Loucy (cell line): ENCODE measurements at regions not wholly inside any gene's neighbourhood (a gene's known extent, or its start where the extent isn't known, plus 50 kb on each side); places are given as distances from the start of the nearest gene placed in this dataset.

Experiments
- EZH2phosphoT487 ChIP-seq: fragments of 200-600 bp; IDR thresholded peaks from 2 replicates; pipeline ENCODE4 v1.6.1; 2018; ENCODE audit warnings: antibody characterized with exemption, mild to moderate bottlenecking, moderate library complexity, borderline replicate concordance
- TF ChIP-seq, protein P1 (sequence below): fragments of 200-600 bp; sonication (generic); conservative IDR thresholded peaks from 2 replicates; pipeline ENCODE4 v1.5.1; 2014; ENCODE audit warnings: mild to moderate bottlenecking, antibody characterized with exemption, low read length

GRCh38 chr10:120735773-120736371 lies 115.3 kb upstream of the WDR11 start:
- TF ChIP-seq, protein P1, sequence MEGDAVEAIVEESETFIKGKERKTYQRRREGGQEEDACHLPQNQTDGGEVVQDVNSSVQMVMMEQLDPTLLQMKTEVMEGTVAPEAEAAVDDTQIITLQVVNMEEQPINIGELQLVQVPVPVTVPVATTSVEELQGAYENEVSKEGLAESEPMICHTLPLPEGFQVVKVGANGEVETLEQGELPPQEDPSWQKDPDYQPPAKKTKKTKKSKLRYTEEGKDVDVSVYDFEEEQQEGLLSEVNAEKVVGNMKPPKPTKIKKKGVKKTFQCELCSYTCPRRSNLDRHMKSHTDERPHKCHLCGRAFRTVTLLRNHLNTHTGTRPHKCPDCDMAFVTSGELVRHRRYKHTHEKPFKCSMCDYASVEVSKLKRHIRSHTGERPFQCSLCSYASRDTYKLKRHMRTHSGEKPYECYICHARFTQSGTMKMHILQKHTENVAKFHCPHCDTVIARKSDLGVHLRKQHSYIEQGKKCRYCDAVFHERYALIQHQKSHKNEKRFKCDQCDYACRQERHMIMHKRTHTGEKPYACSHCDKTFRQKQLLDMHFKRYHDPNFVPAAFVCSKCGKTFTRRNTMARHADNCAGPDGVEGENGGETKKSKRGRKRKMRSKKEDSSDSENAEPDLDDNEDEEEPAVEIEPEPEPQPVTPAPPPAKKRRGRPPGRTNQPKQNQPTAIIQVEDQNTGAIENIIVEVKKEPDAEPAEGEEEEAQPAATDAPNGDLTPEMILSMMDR: peak; percentile 91
- no peak for TF ChIP-seq EZH2phosphoT487
